ENCODE measurements at regions not wholly inside any gene's neighbourhood (a gene's known extent, or its start where the extent isn't known, plus 50 kb on each side); places are given as distances from the start of the nearest gene placed in this dataset.
"Not testable (repeated sequence)": the region's sequence is repeated elsewhere in the genome, so short reads cannot be mapped to it uniquely, and the experiment has no call there.

GRCh38 chr2:89537862-89538261, 846.4 kb downstream of the RPIA start:
- H4K20me1 ChIP-seq (ENCODE audit: insufficient read depth); DNase-seq; BruUV-seq (replicated peaks); H2AFZ ChIP-seq; H3K4me1 ChIP-seq (replicated peaks; ENCODE audit: insufficient read depth); H3F3A ChIP-seq (ENCODE audit: insufficient read depth, low read depth); H3K9me3 ChIP-seq (ENCODE audit: insufficient read depth, low read depth); H3K36me3 ChIP-seq (ENCODE audit: low read depth); H3K79me2 ChIP-seq (ENCODE audit: low read depth); H3K9me2 ChIP-seq (ENCODE audit: insufficient read depth); H3K27ac ChIP-seq; intact Hi-C loops (cut with micrococcal nuclease; ENCODE audit: unreplicated experiment); POLR2A ChIA-PET (ENCODE audit: unreplicated experiment); H3K4me3 ChIP-seq; CTCF ChIA-PET; H3K4me2 ChIP-seq; H3K27me3 ChIP-seq (ENCODE audit: insufficient read depth, low read depth): not testable (repeated sequence)

GRCh38 chr2:89544110-89544509, 852.6 kb downstream of the RPIA start:
- H3K4me3 ChIP-seq; intact Hi-C loops (cut with micrococcal nuclease; ENCODE audit: unreplicated experiment); H3K4me2 ChIP-seq; H2AFZ ChIP-seq; H3K4me1 ChIP-seq (replicated peaks; ENCODE audit: insufficient read depth); H3F3A ChIP-seq (ENCODE audit: insufficient read depth, low read depth); H3K27ac ChIP-seq; DNase-seq; POLR2A ChIA-PET (ENCODE audit: unreplicated experiment); BruUV-seq (replicated peaks); H3K27me3 ChIP-seq (ENCODE audit: insufficient read depth, low read depth); H4K20me1 ChIP-seq (ENCODE audit: insufficient read depth); H3K9me2 ChIP-seq (ENCODE audit: insufficient read depth); CTCF ChIA-PET; H3K36me3 ChIP-seq (ENCODE audit: low read depth); H3K79me2 ChIP-seq (ENCODE audit: low read depth); H3K9me3 ChIP-seq (ENCODE audit: insufficient read depth, low read depth): not testable (repeated sequence)

- BruUV-seq (replicated peaks), result not testable (repeated sequence)
Observed at GRCh38 chr2:89579154-89579553, 887.7 kb downstream of the RPIA start.

GRCh38 chr2:89582816-89583215, 891.3 kb downstream of the RPIA start:
- BruUV-seq (replicated peaks); H3K4me1 ChIP-seq (replicated peaks; ENCODE audit: insufficient read depth); DNase-seq; H2AFZ ChIP-seq; CTCF ChIA-PET; H3K27ac ChIP-seq; H3K27me3 ChIP-seq (ENCODE audit: insufficient read depth, low read depth); H4K20me1 ChIP-seq (ENCODE audit: insufficient read depth); H3K9me3 ChIP-seq (ENCODE audit: insufficient read depth, low read depth); POLR2A ChIA-PET (ENCODE audit: unreplicated experiment); intact Hi-C loops (cut with micrococcal nuclease; ENCODE audit: unreplicated experiment); H3K4me2 ChIP-seq; H3K9me2 ChIP-seq (ENCODE audit: insufficient read depth); H3F3A ChIP-seq (ENCODE audit: insufficient read depth, low read depth); H3K79me2 ChIP-seq (ENCODE audit: low read depth); H3K36me3 ChIP-seq (ENCODE audit: low read depth); H3K4me3 ChIP-seq: not testable (repeated sequence)

More at GRCh38 chr2:89579154-89579553, 887.7 kb downstream of the RPIA start:
- H3K27me3 ChIP-seq (ENCODE audit: insufficient read depth, low read depth); H3K4me1 ChIP-seq (replicated peaks; ENCODE audit: insufficient read depth); H2AFZ ChIP-seq; H3K36me3 ChIP-seq (ENCODE audit: low read depth); intact Hi-C loops (cut with micrococcal nuclease; ENCODE audit: unreplicated experiment); POLR2A ChIA-PET (ENCODE audit: unreplicated experiment); H3K79me2 ChIP-seq (ENCODE audit: low read depth); H3K4me3 ChIP-seq; H3K27ac ChIP-seq; CTCF ChIA-PET; DNase-seq; H3K9me3 ChIP-seq (ENCODE audit: insufficient read depth, low read depth); H3K9me2 ChIP-seq (ENCODE audit: insufficient read depth); H4K20me1 ChIP-seq (ENCODE audit: insufficient read depth); H3K4me2 ChIP-seq; H3F3A ChIP-seq (ENCODE audit: insufficient read depth, low read depth): not testable (repeated sequence)

- BruUV-seq (replicated peaks); POLR2A ChIA-PET (ENCODE audit: unreplicated experiment); CTCF ChIA-PET: not testable (repeated sequence)
Observed at GRCh38 chr2:89584046-89584445, 892.6 kb downstream of the RPIA start.

GRCh38 chr2:89584868-89585557, 893.5 kb downstream of the RPIA start:
- H2AFZ ChIP-seq; intact Hi-C loops (cut with micrococcal nuclease; ENCODE audit: unreplicated experiment); POLR2A ChIA-PET (ENCODE audit: unreplicated experiment); H4K20me1 ChIP-seq (ENCODE audit: insufficient read depth); H3K4me1 ChIP-seq (replicated peaks; ENCODE audit: insufficient read depth); H3K9me3 ChIP-seq (ENCODE audit: insufficient read depth, low read depth); CTCF ChIA-PET; H3F3A ChIP-seq (ENCODE audit: insufficient read depth, low read depth); DNase-seq; H3K79me2 ChIP-seq (ENCODE audit: low read depth); H3K27me3 ChIP-seq (ENCODE audit: insufficient read depth, low read depth); H3K27ac ChIP-seq; H3K36me3 ChIP-seq (ENCODE audit: low read depth); H3K9me2 ChIP-seq (ENCODE audit: insufficient read depth): not testable (repeated sequence)
- Histone ChIP-seq H3K4me3 (peak overlapping the region; percentile 40; the same call in 1 of the 2 replicates), H3K4me2 (peak overlapping the region; percentile 47; the same call in 1 of the 2 replicates)
- TSS peak; percentile 67 for BruUV-seq (replicated peaks)

More at GRCh38 chr2:89584046-89584445, 892.6 kb downstream of the RPIA start:
- H3K9me2 ChIP-seq (ENCODE audit: insufficient read depth); H3K36me3 ChIP-seq (ENCODE audit: low read depth); H3K27me3 ChIP-seq (ENCODE audit: insufficient read depth, low read depth); H3F3A ChIP-seq (ENCODE audit: insufficient read depth, low read depth); H3K4me3 ChIP-seq; H3K9me3 ChIP-seq (ENCODE audit: insufficient read depth, low read depth); H3K79me2 ChIP-seq (ENCODE audit: low read depth); DNase-seq; H4K20me1 ChIP-seq (ENCODE audit: insufficient read depth); H3K4me1 ChIP-seq (replicated peaks; ENCODE audit: insufficient read depth); intact Hi-C loops (cut with micrococcal nuclease; ENCODE audit: unreplicated experiment); H2AFZ ChIP-seq; H3K4me2 ChIP-seq; H3K27ac ChIP-seq: not testable (repeated sequence)

- H3K36me3 ChIP-seq (ENCODE audit: low read depth); H3K27ac ChIP-seq; H4K20me1 ChIP-seq (ENCODE audit: insufficient read depth); BruUV-seq (replicated peaks); H3K9me2 ChIP-seq (ENCODE audit: insufficient read depth); H3K27me3 ChIP-seq (ENCODE audit: insufficient read depth, low read depth); H2AFZ ChIP-seq; intact Hi-C loops (cut with micrococcal nuclease; ENCODE audit: unreplicated experiment); H3K79me2 ChIP-seq (ENCODE audit: low read depth); H3K9me3 ChIP-seq (ENCODE audit: insufficient read depth, low read depth); H3F3A ChIP-seq (ENCODE audit: insufficient read depth, low read depth); CTCF ChIA-PET; POLR2A ChIA-PET (ENCODE audit: unreplicated experiment); H3K4me1 ChIP-seq (replicated peaks; ENCODE audit: insufficient read depth): not testable (repeated sequence)
- Histone ChIP-seq H3K4me2 (peak overlapping the region; percentile 66), H3K4me3 (peak overlapping the region; percentile 50; the same call in 1 of the 2 replicates)
- DNase-seq, result peak; percentile 39 to 71
Observed at GRCh38 chr2:89585558-89585920, 894.1 kb downstream of the RPIA start.
